Cardiac fibroblast (primary cell): ENCODE measurements at regions not wholly inside any gene's neighbourhood (a gene's known extent, or its start where the extent isn't known, plus 50 kb on each side); places are given as distances from the start of the nearest gene placed in this dataset.
"Not testable (repeated sequence)": the region's sequence is repeated elsewhere in the genome, so short reads cannot be mapped to it uniquely, and the experiment has no call there.

Source experiments
- DNase-seq, 2 donors: peaks; one replicate each; pipeline versions ENCODE4 v3.0.0 to v3.0.0-alpha.2; 2010; ENCODE audit warnings: low read depth in 2 of 2
- H3K4me3 ChIP-seq, 2 donors: replicated peaks in 1 of 2; 1 replicate in 1 of 2; 2 replicates in 1 of 2; pipeline ENCODE4 v1.5.1; 2011; ENCODE audit warnings: low read depth in 2 of 2, low read length in 2 of 2, mild to moderate bottlenecking in 2 of 2, moderate library complexity in 1 of 2
- TF ChIP-seq, protein P1 (sequence below): IDR thresholded peaks from one replicate; pipeline ENCODE4 v1.5.1; 2011; ENCODE audit warnings: low read depth, mild to moderate bottlenecking, low read length, inconsistent platforms

DNA sequence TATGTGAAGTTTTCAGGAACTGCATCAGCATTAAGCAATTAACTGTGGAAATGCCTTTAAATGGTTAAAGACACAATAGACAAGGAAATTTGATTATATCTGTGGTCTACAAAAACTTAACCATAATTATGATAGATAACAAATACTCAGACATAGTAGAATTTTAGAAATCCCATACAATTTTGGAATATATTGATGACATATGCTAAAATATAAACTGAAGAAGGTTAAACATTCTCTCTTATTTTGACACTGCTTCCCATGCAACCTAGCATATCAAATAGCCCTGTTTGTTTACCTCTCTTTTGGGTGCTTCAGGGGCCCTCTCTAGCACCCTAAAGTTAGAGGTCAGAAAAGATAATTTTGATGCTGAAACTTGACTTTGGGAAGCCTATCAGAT, 1274.8 kb upstream of the SLC39A10 start:
- TF ChIP-seq, protein P1, sequence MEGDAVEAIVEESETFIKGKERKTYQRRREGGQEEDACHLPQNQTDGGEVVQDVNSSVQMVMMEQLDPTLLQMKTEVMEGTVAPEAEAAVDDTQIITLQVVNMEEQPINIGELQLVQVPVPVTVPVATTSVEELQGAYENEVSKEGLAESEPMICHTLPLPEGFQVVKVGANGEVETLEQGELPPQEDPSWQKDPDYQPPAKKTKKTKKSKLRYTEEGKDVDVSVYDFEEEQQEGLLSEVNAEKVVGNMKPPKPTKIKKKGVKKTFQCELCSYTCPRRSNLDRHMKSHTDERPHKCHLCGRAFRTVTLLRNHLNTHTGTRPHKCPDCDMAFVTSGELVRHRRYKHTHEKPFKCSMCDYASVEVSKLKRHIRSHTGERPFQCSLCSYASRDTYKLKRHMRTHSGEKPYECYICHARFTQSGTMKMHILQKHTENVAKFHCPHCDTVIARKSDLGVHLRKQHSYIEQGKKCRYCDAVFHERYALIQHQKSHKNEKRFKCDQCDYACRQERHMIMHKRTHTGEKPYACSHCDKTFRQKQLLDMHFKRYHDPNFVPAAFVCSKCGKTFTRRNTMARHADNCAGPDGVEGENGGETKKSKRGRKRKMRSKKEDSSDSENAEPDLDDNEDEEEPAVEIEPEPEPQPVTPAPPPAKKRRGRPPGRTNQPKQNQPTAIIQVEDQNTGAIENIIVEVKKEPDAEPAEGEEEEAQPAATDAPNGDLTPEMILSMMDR = no peak
- DNase-seq = no peak
- no peak overlapping the region for H3K4me3 ChIP-seq

DNA sequence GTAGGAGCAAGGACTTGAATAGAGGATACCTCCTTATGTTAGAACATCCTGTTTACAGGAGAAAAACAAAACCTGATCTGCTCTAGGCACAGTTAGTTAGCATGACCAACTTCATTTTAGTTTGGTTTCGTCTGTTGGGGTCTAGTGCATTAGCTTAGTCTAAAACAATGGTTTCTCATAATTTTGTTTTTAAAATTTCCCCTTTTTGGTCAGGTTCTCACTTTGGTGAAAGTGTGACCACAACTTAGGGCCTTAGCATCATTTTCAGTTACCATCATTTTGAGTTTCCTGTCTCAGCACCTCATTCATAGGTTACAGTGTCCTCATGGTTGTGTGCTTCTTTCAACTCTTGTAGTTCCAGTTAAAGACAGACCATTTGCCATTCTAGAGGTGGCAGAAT, 1277.0 kb upstream of the SLC39A10 start:
- TF ChIP-seq, protein P1 = no peak
- no peak for DNase-seq
- H3K4me3 ChIP-seq = no peak overlapping the region

DNA sequence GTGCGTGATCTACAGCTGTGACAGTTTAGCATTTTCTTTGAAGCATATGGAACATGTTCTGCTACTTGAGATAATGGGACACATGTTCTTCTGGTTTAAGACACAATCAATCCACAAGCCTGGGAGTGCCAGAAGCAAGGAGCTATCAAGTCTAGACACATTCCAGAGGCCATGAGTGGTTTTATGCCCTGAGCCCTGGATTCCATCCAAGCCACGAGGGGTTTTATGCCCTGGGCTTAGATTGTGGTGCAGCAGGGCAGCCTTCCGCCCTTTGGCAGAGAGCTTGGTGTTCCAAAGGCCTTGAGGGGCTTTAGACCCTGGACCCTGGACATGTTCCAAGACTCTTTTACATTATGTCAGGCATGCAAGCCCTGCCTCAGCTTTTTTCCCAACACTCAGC, 1289.6 kb upstream of the SLC39A10 start:
- DNase-seq, H3K4me3 ChIP-seq: not testable (repeated sequence)

DNA sequence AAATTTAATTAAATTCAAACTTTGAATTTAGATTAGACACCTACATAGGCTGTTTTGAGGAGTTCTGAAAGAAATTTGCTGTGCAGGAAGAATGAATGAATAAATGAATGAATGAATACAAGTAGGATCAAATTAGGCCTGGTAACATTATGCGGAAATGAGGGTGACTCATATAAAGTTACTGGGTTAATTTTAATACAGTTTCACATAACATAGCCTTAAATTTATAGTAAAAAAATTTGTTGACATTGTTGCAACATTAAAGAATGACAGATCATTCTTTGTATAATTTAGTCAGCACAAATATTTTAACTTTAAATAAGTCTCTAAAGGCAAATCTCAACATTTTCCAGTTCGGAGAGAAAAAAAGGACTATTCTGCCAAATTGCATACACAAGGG, 1293.1 kb upstream of the SLC39A10 start:
- TF ChIP-seq, protein P1 = no peak
- DNase-seq = no peak
- H3K4me3 ChIP-seq = no peak overlapping the region

DNA sequence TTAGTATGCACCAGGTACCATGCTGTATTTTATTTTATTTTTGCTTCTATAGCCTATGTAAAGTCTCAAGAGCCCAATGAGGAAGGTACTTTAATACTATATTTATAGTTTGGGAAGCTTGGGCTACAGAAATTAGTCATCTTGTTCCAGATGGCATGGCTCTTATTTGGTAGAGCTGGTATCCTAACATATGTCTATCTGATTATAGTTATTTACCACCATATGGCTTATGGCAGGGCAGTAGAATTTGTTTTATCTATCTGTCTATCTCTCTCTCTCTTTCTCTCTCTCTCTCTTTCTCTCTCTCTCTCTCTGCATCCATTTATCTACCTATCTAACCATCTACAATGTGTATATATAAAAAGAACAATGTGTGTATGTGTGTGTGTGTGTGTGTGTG, 1293.7 kb upstream of the SLC39A10 start:
- H3K4me3 ChIP-seq = no peak overlapping the region
- TF ChIP-seq, protein P1 = no peak
- DNase-seq = no peak

DNA sequence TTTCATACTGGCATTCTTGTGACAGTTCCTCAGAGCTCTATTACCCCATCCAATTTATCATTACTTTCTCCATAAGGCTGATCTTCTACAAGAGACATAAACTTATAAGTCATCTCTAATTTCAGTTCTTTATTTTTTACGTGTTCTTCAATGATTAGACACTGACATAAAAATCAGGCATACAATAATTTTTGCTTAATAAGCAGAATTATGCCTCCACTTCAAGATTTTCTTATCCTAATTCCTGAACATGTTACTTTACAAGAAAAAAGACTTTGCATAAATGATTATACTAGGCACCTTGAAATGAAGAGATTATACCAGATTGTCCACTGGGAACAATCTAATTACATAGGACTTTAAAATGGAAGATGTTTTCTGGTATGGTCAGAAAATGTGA, 1304.5 kb upstream of the SLC39A10 start:
- TF ChIP-seq, protein P1 = no peak
- no peak for DNase-seq
- H3K4me3 ChIP-seq = no peak overlapping the region

DNA sequence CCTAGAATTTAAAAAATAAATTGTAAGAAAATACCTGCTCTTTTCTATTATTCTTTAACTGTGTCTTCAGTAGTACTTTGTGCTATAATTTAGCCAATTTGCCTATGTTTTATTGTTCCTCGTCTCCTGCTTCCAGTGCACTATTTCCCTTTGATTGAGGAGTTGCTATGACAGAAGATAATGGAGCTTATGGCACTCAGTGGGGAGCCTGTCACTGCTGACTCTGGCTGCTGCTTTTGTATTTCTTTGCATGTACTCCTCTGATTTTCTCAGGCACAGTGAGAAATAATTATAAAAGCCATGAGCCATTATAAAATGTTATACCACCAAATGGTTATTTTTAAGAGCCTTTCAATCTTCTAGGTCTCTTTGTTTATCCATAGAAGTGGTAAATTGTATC, 1310.8 kb upstream of the SLC39A10 start:
- H3K4me3 ChIP-seq = no peak overlapping the region
- TF ChIP-seq, protein P1 = no peak
- no peak for DNase-seq

DNA sequence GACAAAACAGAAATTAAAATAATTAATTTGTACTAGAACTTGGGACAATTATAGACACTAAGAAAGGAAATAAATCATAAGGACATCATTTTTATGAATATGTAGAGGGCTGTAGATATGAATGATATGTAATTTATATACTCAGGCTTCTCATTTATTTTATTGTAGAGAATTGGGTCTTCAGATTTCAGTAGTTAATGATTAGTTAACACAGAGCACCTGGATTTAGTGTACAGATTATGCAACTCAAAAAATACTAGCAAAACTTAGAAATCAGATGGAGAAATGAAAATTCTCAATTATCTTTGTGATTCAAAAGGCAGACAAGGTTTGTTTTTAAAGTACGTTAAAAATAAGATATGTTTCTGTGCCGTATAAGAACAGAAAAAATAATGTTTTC, 1311.7 kb upstream of the SLC39A10 start:
- no peak for DNase-seq
- TF ChIP-seq, protein P1 = no peak
- H3K4me3 ChIP-seq = no peak overlapping the region
